NCI-H82 treated with DMSO at 0.1 percent for 48 hours (cell line): ENCODE measurements at regions not wholly inside any gene's neighbourhood (a gene's known extent, or its start where the extent isn't known, plus 50 kb on each side); places are given as distances from the start of the nearest gene placed in this dataset.
"Not testable (repeated sequence)": the region's sequence is repeated elsewhere in the genome, so short reads cannot be mapped to it uniquely, and the experiment has no call there.

Experiments used
- DNase-seq: peaks from one replicate; lab custom pipeline; 2025; ENCODE audit not compliant: unreplicated experiment; lab: John Stamatoyannopoulos, UW

GRCh38 chr15:62657501-62657900 lies 385.0 kb upstream of the TPM1 start:
- DNase-seq = not testable (repeated sequence)

DNA sequence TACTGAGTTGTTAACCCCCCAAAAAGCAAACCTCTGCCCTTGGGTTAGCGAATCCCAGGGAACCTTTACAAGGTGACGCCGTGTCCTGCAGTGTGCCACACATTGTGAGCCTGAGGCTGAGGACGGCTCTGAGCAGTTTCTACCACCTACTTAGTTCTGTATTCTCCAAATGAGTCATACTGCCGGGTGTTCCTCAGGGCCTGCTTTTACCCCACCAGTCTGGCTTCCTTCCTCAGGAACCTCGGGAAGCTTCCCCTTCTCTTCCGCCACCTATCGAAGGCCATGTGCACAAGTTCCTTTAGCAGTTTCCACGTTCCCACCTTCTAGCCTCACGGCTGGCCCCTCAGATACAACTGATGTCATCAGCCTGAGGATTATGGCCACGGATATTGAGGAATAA lies 384.0 kb upstream of the TPM1 start:
- no peak for DNase-seq

- no peak for DNase-seq
These were observed 379.0 kb upstream of the TPM1 start for GRCh38 chr15:62663547-62663946.

DNA sequence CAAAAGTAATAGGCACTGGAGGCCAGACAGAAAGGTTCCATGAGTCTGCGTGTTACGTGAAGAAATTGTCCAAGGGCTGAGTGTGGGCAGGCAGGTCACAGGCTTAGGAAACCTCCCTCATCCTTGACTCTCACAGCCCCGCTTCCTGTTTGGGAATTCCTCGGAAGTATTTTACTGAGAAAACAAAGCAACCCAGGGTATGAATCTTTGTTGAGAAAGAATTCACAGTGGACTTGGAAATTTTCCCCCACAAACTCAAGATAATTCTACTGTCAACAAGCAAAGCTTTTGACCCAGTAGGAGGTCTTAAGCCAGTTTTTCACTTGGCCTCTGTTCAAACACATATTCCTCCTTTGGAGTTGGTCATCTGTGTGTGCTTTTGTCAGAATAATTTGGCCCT lies 377.1 kb upstream of the TPM1 start:
- no peak for DNase-seq

- DNase-seq = no peak
These were observed 376.5 kb upstream of the TPM1 start for GRCh38 chr15:62666046-62666445.

GRCh38 chr15:62672268-62672667 lies 370.3 kb upstream of the TPM1 start:
- DNase-seq = no peak

DNA sequence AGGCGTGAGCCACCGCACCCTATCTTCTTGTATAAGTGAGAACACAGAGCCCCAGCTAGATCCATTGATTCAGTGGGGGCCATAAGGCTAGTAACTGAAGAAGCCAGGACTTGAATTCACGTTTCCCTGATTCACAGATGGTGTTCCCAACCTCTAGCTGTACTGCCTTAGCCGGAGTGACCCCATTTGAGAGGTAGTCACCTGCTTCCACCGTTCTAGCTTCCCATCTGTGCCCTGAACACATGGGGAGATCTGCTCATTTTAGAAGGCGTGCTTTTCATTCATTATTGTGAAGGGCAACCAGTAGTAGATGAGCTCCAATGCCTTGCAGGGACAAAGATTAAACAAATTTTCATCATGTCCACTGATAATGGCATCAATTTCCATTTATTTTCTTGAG lies 365.7 kb upstream of the TPM1 start:
- no peak for DNase-seq

DNA sequence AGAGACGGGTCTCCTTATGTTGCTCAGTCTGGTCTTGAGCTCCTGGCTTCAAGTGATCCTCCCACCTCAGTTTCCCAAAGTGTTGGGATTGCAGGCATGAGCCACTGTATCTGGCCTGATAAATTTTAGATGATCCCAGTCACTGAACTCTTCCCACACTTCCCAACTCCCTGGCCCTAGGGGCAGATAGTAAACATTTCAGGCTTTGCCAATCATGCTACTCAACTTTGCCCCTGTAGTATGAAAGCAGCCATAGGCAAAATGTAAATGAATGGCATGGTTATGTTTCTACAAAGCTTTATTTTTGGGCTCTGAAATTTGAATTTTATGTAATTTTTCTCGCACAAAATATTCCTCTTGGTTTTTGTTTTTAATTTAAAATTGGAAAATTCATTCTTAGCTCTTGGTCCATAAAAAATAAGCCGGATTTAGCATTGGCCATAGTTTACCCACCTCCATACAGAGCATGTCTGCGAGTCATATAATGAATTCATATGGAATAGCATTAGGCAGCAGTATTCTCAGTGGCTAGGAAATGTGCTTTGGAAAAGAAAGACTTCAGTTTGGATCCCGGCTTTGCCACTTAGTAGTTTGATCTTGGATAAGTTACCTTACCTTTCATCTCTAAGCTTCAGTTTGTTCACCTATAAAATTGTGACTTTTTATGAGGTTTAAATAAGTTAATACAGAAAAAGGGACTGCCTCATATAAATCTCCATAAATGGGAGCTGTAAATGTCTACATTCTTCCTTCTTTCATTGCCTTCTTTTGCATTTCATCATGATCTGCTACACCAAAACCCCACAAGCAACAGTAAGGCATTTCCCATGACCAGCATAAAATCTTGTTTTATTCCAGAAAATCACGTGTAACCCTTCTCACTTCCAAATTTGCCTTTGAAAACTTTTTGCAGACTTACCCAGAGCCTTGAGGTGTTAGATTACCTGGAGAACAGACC lies 360.3 kb upstream of the TPM1 start:
- DNase-seq = no peak

DNA sequence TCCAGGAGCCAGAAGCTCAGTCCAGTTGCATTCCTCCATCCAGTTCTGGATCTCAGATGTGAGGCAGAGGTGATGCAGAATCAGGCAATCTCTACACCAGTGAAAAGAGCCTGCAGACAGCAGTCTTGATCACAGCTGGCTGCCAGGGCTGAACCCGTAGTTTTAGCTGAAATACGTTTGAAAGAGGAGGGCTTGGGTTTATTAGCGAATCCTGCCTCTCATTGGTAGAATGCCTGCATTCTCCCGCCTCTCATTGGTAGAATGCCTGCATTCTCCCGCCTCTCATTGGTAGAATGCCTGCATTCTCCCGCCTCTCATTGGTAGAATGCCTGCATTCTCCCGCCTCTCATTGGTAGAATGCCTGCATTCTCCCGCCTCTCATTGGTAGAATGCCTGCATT lies 359.4 kb upstream of the TPM1 start:
- not testable (repeated sequence) for DNase-seq

DNA sequence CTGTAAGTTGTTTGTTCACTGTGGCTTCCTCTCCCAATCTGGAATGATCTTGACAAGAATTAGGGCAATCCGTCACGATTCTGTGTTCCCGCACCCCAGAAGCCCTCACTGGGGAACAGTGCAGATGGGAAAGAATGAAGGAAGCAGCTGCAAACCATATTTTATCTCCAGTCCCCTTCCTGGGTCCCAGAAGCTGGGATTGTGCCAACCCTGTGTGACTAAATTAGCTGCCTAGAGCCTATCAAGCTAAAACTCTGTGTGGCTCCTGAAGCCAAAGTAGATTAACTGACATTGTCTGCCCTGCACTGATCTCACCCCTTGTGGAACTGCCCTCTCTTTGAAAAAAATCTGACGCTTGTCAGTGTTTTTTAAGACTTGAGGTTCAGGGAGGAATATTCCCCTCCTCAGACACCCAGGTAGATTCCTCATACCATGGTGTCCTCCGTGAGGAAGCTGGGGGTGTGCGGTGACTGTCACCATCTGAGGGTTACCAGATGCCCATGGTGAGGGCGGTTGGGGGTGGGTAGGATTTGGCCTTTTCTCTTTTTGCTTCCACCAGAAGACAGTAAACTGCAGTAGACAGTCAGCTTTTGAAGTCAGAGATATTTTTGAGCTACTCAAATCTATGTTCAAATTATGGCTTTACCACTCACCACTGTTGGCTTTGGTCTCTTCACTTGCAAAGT lies 358.3 kb upstream of the TPM1 start:
- peak; percentile 2 for DNase-seq

GRCh38 chr15:62691008-62691407 lies 351.5 kb upstream of the TPM1 start:
- DNase-seq = no peak

DNA sequence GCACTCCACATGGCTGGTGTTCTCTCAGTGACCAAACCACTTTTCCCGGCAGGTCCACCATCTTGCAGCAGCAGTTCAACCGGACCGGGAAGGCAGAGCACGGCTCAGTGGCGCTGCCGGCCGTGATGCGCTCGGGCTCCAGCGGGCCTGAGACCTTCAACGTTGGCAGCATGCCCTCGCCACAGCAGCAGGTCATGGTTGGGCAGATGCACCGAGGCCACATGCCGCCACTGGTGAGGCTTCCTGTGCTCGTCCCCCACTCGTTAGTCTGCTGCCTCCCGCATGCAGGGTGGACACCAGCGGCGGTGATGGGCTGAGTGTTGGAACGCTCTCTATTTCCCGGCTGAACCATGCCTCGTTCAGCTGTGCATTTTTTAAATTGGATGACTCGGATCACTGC lies 344.9 kb upstream of the TPM1 start:
- DNase-seq = no peak

- no peak for DNase-seq
These were observed 343.9 kb upstream of the TPM1 start for GRCh38 chr15:62698646-62699045.

- no peak for DNase-seq
These were observed 336.2 kb upstream of the TPM1 start for GRCh38 chr15:62706317-62706716.

- no peak for DNase-seq
These were observed 334.1 kb upstream of the TPM1 start for GRCh38 chr15:62708470-62708869.

GRCh38 chr15:62709261-62709660 lies 333.3 kb upstream of the TPM1 start:
- no peak for DNase-seq

GRCh38 chr15:62711691-62712454 lies 330.7 kb upstream of the TPM1 start:
- no peak for DNase-seq

GRCh38 chr15:62712455-62712839 lies 330.1 kb upstream of the TPM1 start:
- DNase-seq = no peak

GRCh38 chr15:62715946-62716345 lies 326.6 kb upstream of the TPM1 start:
- no peak for DNase-seq

DNA sequence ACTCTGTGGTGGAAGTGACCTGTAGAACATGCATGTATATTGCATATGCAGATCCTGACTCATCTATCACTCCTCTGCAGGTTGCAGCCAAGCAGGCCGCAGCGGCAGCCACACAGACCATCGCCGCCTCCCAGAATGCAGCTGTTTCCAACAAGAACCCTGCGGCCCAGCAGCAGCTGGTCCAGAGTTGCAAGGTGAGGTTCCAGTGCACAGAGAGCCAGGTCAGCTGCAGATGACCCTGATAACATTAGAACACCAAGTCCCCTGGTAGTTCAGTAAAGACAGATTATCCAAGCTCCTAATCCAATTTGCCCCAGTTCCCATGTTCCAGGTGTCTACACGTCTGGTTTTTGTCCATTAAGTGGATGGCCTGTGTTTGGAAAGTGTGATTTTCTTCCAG lies 325.1 kb upstream of the TPM1 start:
- DNase-seq = peak; percentile 56

DNA sequence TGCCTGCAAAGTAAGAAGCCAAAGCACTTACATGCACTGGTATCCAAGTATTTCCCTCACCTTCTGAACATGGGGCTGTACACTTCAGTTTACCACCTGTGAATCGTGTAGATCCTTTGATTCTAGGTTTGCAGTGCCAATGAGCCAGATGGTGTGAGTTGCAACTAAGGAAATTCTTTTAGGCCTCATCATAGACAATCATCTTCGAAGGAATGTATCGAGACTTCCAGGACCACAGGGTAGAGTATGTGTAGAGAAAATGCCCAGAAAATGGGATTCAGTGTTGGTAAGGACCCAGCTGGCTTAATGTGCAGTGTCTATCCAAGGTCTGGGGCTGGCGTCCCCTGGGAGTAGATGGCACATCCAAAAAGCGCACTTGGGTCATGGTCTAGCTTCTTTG lies 323.2 kb upstream of the TPM1 start:
- DNase-seq = no peak

- DNase-seq = no peak
These were observed 320.3 kb upstream of the TPM1 start for GRCh38 chr15:62722237-62722636.
